NCI-H1436 treated with DMSO at 0.1 percent for 48 hours (cell line): ENCODE measurements at regions not wholly inside any gene's neighbourhood (a gene's known extent, or its start where the extent isn't known, plus 50 kb on each side); places are given as distances from the start of the nearest gene placed in this dataset.

Experiments
- DNase-seq: peaks from one replicate; lab custom pipeline; 2025; lab: John Stamatoyannopoulos, UW

DNA sequence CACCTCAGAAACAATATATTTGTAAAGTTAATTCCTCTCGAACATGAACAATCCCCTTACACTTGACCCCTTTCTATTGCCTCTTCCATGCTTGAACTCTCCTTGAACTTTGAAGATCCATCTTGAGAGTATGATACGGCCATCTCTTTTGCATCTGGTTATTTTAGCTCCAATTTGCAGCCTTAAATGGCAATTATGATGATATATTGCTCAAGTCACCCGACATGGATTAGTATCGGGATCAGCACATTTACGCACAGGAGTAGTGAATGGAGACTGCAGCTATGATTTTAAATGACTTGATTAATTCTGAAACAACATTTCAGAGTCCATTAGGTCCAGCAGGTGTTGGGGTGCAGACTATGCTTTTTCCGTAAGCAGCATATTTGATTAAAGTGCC, 143.8 kb upstream of the PAQR3 start:
- DNase-seq, result no peak

DNA sequence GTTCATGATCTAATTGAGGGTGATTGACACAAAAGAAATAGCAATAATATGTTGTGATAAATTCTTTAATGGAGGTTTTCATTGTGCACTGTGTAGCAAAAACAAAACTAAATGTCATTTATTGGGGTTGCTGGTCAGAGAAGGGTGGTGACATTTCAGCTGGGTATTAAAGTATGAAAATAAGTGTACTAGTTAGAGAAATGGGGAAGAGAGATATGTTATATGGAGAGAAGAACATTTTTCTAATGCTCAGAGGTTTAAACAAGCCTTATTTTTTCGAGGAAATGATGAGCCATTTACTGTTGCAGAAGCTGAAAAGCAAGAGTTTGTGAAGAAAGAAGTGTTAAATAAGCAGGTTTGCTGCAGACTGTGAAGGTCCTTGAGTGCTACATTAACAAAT, 142.7 kb upstream of the PAQR3 start:
- no peak for DNase-seq

DNA sequence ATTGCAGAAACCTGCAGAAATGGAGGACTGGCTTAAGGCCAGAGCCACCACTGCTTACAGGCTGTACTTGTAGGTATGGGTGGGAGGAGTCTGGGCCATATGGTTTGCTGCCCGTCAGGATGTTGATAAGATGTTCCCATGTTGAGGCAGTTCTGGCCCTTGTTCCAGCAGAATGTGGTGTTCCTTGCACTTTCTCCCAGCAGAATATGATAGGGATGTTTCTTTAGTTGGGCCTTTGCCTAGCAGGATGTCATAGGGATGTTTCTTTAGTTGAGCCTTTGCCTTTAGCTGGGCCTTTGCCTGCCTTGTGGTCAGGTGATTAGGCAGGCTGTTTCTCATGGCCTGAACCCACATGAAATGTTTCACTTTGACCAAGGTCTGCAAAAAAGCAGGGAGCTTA, 139.1 kb upstream of the PAQR3 start:
- DNase-seq, result no peak

GRCh38 chr4:79074040-79074439, 134.8 kb upstream of the PAQR3 start:
- DNase-seq, result no peak

GRCh38 chr4:79073471-79073870, 134.2 kb upstream of the PAQR3 start:
- no peak for DNase-seq

- DNase-seq, result no peak
Observed at GRCh38 chr4:79065262-79065661, 126.0 kb upstream of the PAQR3 start.

DNA sequence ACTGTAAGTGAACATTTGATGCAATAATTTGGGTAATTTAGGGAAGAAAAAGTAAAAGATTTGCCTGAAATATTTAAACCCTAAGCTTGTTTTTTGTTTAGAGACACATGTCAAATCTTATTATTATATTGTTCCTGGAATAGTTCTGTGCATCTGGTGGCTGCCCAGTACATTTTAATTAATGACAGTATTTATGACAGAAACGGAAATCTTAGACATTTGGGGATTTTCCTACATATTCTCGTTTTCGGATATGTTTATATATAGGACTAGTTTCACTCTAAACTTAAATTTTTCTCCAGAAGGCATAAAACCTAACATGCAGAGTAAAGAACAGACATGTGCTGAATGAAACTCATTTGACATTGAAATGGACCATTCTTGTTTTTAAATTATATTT, 125.6 kb upstream of the PAQR3 start:
- no peak for DNase-seq

DNA sequence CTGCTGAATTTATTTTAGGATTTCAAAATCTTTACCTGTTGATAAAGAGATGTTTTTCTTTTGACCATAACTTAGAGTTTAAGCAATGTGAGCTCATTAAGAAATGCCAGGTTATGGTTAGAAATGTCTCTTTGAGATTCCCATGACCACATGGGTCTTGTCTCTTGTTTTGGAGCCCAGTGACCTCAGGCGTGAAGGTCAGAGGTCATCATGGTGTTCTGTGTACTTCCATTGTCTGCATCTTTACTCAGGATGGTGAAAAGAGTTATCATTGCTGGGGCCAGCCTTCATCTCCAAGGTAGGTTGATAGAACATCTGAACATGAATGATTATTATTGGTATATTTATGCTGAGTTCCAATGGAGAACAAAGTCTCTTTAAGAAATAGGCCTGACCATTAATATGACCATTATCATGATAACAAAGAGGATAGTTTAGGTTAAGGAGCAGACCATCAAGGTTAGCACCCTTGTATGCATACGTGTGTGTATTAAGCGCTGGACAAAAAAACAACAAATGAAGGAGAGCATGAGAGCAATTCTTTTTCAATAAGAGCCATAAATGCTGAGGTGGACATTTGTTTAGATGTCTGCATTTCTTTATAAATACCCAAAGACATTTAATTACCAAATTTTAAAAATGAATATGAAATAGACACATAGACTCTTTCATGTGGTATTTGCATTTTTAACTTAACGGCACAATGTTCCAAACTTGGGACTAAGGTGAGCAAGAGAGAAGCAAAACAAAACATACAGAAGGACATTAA, 120.6 kb upstream of the PAQR3 start:
- no peak for DNase-seq

- DNase-seq, result no peak
Observed at GRCh38 chr4:79057772-79058171, 118.5 kb upstream of the PAQR3 start.

DNA sequence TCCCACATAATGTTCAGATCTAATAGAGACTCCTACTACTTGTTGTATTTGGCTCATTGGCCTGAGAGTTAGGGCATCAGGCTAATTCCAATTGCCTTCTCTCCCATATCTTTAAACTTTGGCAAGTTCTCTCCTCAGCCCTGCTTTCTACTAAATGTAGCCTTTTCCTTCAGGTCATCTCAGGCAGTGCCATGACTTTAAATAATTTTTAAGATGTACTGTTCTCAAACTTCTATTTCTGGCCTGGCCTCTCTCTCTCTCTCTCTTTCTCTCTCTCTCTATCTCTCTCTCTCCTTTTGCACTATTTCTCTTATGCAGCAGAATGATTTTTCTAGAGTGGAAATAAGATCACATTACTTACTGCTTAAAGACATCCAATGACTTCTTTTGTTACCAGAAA, 114.5 kb upstream of the PAQR3 start:
- no peak for DNase-seq

DNA sequence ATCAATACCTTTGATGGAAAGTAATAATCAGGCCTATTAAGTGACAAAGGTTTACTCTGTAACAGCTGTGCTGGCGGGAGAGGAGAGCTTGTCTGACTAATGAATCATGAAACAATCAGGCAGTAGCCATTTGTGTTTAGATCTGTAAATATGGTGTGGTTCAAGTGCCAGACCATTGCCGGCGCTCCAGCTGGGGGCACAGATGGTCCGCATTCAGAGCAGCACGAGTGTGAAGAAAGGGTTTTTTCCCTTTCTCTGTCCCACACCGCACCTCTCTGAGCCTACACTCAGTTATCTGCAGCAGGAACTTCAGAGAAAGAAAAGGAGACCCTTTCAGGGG, 111.3 kb upstream of the PAQR3 start:
- DNase-seq, result peak; percentile 11

- no peak for DNase-seq
Observed at GRCh38 chr4:79049840-79050540, 110.8 kb upstream of the PAQR3 start.

GRCh38 chr4:79048878-79049277, 109.6 kb upstream of the PAQR3 start:
- DNase-seq, result no peak

GRCh38 chr4:79047316-79047715, 108.1 kb upstream of the PAQR3 start:
- no peak for DNase-seq

DNA sequence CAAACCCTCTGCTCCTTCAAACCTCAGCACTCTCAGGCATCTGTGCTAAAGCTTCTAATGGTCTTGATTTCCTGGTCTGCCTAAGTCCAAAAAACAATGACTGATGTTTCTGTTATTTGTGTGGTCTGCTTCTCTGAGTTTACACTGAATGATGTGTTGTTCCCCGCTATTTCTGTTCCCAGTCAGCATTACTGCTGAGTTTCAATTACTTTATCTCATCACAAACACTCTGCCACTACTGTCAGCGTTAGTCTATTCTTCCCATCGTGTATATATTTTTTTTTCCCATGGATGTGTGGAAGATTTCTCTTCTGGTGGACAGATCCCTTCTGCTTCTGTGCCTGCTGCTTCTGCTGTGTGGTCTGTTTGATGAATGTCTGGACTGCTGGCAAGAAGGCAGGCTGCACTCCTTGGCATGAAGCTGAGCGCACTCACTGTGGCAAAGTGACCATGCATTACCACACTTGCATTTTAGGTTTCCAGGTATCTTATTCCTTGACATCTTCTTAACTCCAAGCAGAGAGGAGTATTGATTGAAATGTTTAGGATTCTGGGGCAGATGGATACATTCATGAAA, 106.9 kb upstream of the PAQR3 start:
- no peak for DNase-seq

GRCh38 chr4:79044141-79044659, 105.0 kb upstream of the PAQR3 start:
- no peak for DNase-seq

DNA sequence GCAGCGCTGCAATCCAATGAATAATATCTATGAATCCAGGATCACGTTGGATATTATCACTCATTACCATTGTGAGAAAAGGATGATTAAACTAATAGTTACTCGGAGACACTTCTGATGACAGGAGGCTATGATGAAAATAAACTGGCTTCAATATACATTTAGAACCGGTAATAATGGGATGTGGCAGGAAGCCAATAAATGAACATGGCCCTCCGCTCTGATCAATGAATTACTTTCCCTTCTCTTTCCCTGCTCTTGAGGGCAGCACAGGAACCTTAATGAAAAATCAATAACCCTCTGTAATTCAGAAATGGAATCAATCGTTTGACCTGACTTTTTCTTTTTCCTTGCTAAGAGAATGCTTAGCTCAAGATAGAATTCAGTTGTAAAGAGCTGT, 103.9 kb upstream of the PAQR3 start:
- no peak for DNase-seq

DNA sequence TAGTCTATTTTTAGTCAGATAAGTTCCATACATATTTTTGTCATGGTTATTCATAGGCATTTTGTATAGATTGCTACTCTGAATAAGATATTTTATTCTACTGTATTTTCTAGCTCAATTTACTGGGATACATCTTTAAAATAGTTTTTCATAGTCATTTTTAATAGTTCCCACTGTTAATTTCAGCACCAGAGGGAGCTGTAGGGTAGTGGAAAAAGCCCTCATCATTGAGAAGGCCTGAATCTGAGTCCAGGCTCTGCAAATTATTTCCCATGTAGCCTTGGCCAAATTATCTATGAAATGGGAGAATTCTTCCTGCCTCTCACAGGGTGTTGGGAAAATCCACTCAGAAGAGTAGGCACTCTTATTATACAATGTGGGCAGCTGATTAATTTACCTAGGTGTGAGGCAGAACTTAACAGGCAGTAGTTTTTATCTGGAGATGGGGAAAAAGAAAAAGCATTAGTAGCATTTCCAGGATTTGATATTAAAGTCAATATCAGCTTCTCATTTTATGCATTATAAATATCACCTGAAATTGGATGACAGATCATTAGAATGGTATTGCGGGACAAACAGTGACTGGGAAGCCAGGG, 102.9 kb upstream of the PAQR3 start:
- DNase-seq, result no peak

GRCh38 chr4:79034544-79034943, 95.3 kb upstream of the PAQR3 start:
- no peak for DNase-seq

DNA sequence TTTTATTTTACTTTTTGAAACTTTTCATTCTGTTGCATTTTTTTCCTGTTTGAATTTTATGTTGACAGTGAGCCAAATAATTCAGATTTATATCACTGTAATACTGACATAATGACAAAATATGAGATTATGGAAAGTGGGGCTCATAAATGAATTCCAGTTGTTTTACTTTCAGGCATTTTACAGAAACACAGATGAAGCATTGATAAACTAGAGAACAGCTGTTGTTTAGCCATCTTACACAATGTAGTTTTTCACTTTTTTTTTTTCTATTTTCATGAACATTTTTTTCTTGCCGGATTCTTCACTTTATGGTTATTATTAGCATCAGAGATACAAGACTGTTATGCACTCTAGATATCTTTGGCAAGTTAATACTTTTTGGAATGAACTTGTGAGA, 91.7 kb upstream of the PAQR3 start:
- DNase-seq, result no peak

DNA sequence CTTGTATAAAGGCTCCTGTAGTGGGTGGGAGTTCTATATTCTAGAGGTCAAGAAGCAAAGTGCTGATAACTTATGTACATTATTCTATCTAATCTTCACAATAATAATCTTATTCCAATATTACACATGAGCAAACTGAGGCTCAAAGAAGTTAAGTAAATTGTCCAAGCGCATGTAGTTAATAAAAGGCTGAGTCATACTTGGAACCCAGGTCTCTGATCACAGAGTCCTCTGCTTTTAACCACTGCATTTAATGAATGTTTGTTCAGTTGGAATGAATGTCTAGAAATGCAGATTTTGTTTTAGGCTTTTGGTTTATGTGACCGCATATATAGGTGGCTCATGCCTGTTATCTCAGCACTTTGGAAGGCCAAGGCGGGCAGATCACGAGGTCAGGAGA, 88.4 kb upstream of the PAQR3 start:
- no peak for DNase-seq

- DNase-seq, result no peak
Observed at GRCh38 chr4:79025170-79025569, 85.9 kb upstream of the PAQR3 start.
